ENCODE measurements at regions not wholly inside any gene's neighbourhood (a gene's known extent, or its start where the extent isn't known, plus 50 kb on each side); places are given as distances from the start of the nearest gene placed in this dataset.

DNA sequence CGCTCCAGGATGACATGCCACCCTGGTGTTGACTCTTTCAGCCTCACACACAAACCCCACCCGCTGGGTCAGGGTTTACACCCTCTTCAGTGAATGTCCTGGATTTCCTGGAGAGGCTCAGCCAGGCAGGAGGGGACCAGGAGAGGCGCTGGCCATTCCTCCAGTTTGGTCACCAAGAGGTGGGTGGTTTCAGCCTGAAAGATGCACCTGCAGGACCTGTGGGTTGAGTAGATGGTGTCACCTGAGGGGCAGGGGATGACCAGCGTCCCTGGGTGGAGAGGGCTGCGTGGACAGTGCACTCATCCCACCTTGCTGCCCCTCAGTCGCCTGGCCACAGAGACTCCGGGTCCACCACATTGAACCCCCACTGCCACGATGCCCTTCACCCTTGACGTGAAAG, 179.7 kb downstream of the ASMT start (continued):
- TF ChIP-seq, protein P1, sequence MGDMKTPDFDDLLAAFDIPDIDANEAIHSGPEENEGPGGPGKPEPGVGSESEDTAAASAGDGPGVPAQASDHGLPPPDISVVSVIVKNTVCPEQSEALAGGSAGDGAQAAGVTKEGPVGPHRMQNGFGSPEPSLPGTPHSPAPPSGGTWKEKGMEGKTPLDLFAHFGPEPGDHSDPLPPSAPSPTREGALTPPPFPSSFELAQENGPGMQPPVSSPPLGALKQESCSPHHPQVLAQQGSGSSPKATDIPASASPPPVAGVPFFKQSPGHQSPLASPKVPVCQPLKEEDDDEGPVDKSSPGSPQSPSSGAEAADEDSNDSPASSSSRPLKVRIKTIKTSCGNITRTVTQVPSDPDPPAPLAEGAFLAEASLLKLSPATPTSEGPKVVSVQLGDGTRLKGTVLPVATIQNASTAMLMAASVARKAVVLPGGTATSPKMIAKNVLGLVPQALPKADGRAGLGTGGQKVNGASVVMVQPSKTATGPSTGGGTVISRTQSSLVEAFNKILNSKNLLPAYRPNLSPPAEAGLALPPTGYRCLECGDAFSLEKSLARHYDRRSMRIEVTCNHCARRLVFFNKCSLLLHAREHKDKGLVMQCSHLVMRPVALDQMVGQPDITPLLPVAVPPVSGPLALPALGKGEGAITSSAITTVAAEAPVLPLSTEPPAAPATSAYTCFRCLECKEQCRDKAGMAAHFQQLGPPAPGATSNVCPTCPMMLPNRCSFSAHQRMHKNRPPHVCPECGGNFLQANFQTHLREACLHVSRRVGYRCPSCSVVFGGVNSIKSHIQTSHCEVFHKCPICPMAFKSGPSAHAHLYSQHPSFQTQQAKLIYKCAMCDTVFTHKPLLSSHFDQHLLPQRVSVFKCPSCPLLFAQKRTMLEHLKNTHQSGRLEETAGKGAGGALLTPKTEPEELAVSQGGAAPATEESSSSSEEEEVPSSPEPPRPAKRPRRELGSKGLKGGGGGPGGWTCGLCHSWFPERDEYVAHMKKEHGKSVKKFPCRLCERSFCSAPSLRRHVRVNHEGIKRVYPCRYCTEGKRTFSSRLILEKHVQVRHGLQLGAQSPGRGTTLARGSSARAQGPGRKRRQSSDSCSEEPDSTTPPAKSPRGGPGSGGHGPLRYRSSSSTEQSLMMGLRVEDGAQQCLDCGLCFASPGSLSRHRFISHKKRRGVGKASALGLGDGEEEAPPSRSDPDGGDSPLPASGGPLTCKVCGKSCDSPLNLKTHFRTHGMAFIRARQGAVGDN (IDR thresholded peaks at IDR 0.05) = no peak
- TF ChIP-seq TAF1 (IDR thresholded peaks at IDR 0.05; ENCODE audit: borderline replicate concordance, low read depth, low read length) (no peak), FOXM1 (IDR thresholded peaks at IDR 0.05; ENCODE audit: low read depth, low read length) (no peak), MYB (IDR thresholded peaks at IDR 0.05; ENCODE audit: borderline replicate concordance, low read depth, low read length) (no peak), TARDBP (IDR thresholded peaks at IDR 0.05; ENCODE audit: borderline replicate concordance) (no peak), PAX8 (IDR thresholded peaks at IDR 0.05) (no peak), BMI1 (IDR thresholded peaks at IDR 0.05; ENCODE audit: borderline replicate concordance) (no peak), CHD4 (IDR thresholded peaks at IDR 0.05) (no peak), KLF5 (IDR thresholded peaks at IDR 0.05; ENCODE audit: partially characterized antibody) (no peak), GABPA (IDR thresholded peaks at IDR 0.05; ENCODE audit: low read depth) (no peak)
- TF ChIP-seq, protein P2, sequence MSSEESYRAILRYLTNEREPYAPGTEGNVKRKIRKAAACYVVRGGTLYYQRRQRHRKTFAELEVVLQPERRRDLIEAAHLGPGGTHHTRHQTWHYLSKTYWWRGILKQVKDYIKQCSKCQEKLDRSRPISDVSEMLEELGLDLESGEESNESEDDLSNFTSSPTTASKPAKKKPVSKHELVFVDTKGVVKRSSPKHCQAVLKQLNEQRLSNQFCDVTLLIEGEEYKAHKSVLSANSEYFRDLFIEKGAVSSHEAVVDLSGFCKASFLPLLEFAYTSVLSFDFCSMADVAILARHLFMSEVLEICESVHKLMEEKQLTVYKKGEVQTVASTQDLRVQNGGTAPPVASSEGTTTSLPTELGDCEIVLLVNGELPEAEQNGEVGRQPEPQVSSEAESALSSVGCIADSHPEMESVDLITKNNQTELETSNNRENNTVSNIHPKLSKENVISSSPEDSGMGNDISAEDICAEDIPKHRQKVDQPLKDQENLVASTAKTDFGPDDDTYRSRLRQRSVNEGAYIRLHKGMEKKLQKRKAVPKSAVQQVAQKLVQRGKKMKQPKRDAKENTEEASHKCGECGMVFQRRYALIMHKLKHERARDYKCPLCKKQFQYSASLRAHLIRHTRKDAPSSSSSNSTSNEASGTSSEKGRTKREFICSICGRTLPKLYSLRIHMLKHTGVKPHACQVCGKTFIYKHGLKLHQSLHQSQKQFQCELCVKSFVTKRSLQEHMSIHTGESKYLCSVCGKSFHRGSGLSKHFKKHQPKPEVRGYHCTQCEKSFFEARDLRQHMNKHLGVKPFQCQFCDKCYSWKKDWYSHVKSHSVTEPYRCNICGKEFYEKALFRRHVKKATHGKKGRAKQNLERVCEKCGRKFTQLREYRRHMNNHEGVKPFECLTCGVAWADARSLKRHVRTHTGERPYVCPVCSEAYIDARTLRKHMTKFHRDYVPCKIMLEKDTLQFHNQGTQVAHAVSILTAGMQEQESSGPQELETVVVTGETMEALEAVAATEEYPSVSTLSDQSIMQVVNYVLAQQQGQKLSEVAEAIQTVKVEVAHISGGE (CRISPR knock-in tag; IDR thresholded peaks at IDR 0.05) = no peak
